Breast epithelium (tissue), 4 donors: ENCODE measurements at regions not wholly inside any gene's neighbourhood (a gene's known extent, or its start where the extent isn't known, plus 50 kb on each side); places are given as distances from the start of the nearest gene placed in this dataset.
A peak's percentile ranks its signal among the peaks of the same experiment; 100 is the strongest.

Source experiments
- DNase-seq, 2 donors: peaks; one replicate each; pipeline ENCODE4 v3.0.0-alpha.2; 2019; ENCODE audit warnings: low spot score in 2 of 2
- H3K27ac ChIP-seq, 2 donors: fragments of 200-600 bp; sonication (generic) in 1 of 2; one replicate each; pipeline ENCODE4 v1.5.1; 2016 to 2019; ENCODE audit warnings: mild to moderate bottlenecking in 1 of 2
- H3K27me3 ChIP-seq, 2 donors: fragments of 200-600 bp; sonication (generic) in 1 of 2; one replicate each; pipeline versions ENCODE4 v1.5.1 to v1.6.0; 2017 to 2019; ENCODE audit warnings: control low read depth in 1 of 2, mild to moderate bottlenecking in 1 of 2
- H3K36me3 ChIP-seq: fragments of 200-600 bp; one replicate; pipeline ENCODE4 v1.5.1; 2019
- H3K4me1 ChIP-seq, 2 donors: fragments of 200-600 bp; sonication (generic); one replicate each; pipeline ENCODE4 v1.5.1; 2016 to 2019; ENCODE audit warnings: control low read depth in 1 of 2
- H3K4me3 ChIP-seq, 3 donors: fragments of 200-600 bp; sonication (generic); 1 replicate in 2 of 3; 2 replicates in 1 of 3; pipeline ENCODE4 v1.5.1; 2016 to 2019; ENCODE audit warnings: mild to moderate bottlenecking in 3 of 3, moderate library complexity in 2 of 3
- H3K9me3 ChIP-seq, 2 donors: fragments of 200-600 bp; sonication (generic) in 1 of 2; one replicate each; pipeline ENCODE4 v1.5.1; 2016 to 2019; ENCODE audit warnings: control low read depth in 1 of 2
- POLR2A ChIP-seq: fragments of 450-650 bp; IDR thresholded peaks from one replicate; pipeline ENCODE4 v1.6.1; 2016; ENCODE audit warnings: antibody characterized with exemption, mild to moderate bottlenecking, moderate library complexity
- POLR2AphosphoS5 ChIP-seq, 3 donors: sonication (generic); formaldehyde crosslinking; IDR thresholded peaks; one replicate each; pipeline ENCODE4 v1.6.1; 2017; ENCODE audit warnings: antibody characterized with exemption in 3 of 3
- intact Hi-C: fragments of 100-400 bp; cut with DNase I; formaldehyde crosslinking; loops from one replicate; pipeline ENCODE4 v1.15.1; 2023; ENCODE audit warnings: low total_unique reads
- TF ChIP-seq, protein P1 (sequence below), 3 donors: fragments of 450-650 bp; IDR thresholded peaks; one replicate each; pipeline ENCODE4 v1.5.1; 2016 to 2017; ENCODE audit warnings: antibody characterized with exemption in 3 of 3, mild to moderate bottlenecking in 3 of 3, moderate library complexity in 3 of 3

DNA sequence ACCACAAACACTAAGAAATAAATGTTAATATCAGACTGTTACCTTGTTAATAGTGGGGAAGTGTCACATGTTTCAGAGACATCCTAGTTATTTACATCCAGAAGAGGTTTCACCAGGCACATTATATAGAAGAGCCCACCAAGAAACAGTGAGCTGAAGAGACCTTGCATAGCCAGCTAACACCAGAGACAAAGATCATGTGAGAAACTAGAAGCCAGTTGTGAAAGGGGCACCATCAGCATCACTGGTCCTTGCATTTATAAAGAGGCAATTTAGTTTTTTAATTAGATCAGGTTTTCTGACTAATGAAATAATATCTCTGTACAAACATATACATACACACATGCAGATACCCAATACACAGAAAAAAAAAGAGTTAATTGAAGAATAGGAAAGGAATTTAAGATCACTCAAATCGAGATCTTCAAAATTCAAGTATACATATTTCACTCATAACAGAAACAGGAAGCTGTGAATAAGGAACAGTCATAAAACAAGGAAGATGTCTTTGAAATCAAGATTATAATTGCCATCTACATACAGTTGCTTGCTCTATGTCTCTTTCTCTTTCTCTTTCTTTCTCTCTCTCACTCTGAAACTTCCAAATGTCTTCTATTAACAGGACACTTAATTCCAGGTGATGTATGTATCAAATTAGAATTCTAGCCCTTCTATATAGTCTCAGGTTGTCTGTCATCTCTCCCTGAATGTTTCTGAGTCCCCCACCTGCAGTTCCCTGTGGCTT lies 348.7 kb downstream of the ETS1 start:
- DNase-seq: no peak
- TF ChIP-seq POLR2A (no peak), POLR2AphosphoS5 (IDR thresholded peaks at IDR 0.05) (no peak)
- TF ChIP-seq, protein P1, sequence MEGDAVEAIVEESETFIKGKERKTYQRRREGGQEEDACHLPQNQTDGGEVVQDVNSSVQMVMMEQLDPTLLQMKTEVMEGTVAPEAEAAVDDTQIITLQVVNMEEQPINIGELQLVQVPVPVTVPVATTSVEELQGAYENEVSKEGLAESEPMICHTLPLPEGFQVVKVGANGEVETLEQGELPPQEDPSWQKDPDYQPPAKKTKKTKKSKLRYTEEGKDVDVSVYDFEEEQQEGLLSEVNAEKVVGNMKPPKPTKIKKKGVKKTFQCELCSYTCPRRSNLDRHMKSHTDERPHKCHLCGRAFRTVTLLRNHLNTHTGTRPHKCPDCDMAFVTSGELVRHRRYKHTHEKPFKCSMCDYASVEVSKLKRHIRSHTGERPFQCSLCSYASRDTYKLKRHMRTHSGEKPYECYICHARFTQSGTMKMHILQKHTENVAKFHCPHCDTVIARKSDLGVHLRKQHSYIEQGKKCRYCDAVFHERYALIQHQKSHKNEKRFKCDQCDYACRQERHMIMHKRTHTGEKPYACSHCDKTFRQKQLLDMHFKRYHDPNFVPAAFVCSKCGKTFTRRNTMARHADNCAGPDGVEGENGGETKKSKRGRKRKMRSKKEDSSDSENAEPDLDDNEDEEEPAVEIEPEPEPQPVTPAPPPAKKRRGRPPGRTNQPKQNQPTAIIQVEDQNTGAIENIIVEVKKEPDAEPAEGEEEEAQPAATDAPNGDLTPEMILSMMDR (IDR thresholded peaks at IDR 0.05): no peak
- intact Hi-C loops: no loop called here

DNA sequence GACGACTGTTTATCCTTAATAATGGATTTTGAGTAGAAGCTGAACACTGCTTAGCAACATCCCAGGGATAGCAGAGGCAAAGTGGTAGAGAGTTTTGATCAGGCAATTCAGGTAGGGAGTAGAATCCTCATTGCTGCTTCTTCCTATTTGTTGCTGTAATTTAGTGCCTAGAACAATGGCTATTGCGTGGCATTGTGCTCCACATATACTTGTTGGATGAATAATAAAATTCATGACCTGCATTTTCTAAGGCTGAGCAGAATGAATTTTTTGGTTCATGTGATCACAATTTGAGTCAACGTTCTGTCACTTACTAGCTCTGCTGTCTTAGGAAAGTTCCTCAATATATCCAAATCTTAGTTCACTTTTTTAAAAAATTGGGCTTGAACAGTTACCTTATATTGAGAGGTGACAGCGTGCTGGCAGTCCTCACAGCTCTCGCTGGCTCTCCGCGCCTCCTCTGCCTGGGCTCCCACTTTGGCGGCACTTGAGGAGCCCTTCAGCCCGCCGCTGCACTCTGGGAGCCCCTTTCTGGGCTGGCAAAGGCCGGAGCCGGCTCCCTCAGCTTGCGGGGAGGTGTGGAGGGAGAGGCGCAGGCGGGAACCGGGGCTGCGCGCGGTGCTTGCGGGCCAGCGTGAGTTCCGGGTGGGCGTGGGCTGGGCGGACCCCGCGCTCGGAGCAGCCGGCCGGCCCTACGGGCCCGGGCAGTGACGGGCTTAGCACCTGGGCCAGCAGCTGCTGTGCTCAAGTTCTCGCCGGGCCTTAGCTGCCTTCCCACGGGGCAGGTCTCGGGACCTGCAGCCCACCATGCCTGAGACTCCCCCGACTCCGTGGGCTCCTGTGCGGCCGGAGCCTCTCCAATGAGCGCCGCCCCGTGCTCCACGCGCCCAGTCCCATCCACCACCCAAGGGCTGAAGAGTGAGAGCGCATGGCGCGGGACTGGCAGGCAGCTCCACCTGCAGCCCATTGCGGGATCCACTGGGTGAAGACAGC lies 350.6 kb downstream of the ETS1 start:
- Histone ChIP-seq H3K9me3 (no peaks in the 10 kb centered on the region), H3K27me3 (no peaks in the 10 kb centered on the region), H3K4me1 (no peaks in the 10 kb centered on the region), H3K4me3 (no peak overlapping the region), H3K36me3 (no peaks in the 10 kb centered on the region), H3K27ac (no peak overlapping the region)
- TF ChIP-seq POLR2AphosphoS5 (IDR thresholded peaks at IDR 0.05) (no peak), POLR2A (no peak)
- TF ChIP-seq, protein P1 (IDR thresholded peaks at IDR 0.05): no peak
- DNase-seq: no peak
- intact Hi-C loops: no loop called here

More for the DNA sequence above, 348.7 kb downstream of the ETS1 start:
- Histone ChIP-seq H3K4me1 (no peaks in the 10 kb centered on the region), H3K36me3 (no peaks in the 10 kb centered on the region), H3K4me3 (no peak overlapping the region), H3K27ac (no peak overlapping the region), H3K27me3 (no peaks in the 10 kb centered on the region), H3K9me3 (no peaks in the 10 kb centered on the region)

DNA sequence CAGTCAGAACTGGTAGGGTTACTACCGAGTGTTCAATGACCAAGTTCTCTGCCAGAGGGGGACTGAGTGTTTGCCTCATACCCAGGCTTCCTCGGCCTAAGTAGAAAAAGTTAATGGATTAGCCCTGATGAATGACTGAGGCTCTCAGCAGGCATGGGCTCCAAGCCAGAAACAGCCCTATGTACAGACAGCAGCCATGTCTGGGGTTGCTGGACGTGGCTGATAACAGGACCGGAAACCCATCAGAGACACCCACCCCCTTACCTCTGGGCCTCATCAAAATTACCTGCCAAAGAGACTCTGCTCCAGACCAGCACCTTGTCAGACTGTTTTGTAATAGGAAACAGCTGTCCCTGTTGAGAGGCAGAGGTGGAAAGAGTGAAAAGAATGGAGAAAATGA lies 351.4 kb downstream of the ETS1 start:
- intact Hi-C loops: no loop called here
- Histone ChIP-seq H3K4me1 (no peaks in the 10 kb centered on the region), H3K9me3 (no peaks in the 10 kb centered on the region), H3K27ac (peak overlapping the region in 1 of 2 donors; percentile 19), H3K36me3 (no peaks in the 10 kb centered on the region), H3K4me3 (no peak overlapping the region), H3K27me3 (no peaks in the 10 kb centered on the region)
- no peak for TF ChIP-seq POLR2AphosphoS5 (IDR thresholded peaks at IDR 0.05)
- TF ChIP-seq POLR2A: no peak
- DNase-seq: no peak

DNA sequence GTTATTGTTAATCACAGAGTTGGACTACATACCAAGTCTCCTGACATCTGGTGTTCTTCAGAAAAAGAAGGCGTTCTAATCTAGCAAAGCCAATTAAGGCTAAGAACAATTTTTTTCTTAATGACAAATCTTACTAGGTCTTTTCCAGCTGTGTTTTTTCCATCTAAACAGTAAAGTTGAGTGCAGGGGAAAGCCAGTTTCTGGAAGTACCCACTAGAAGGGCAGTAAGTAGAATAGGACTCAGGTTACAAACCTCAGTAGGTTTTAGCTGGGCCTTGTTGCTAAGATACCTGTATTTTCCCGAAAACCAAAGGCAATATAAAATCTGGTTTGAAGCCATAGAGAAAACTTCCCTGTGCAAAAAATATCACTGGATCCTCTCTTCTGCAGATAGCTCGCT lies 351.9 kb downstream of the ETS1 start:
- intact Hi-C loops: no loop called here

DNA sequence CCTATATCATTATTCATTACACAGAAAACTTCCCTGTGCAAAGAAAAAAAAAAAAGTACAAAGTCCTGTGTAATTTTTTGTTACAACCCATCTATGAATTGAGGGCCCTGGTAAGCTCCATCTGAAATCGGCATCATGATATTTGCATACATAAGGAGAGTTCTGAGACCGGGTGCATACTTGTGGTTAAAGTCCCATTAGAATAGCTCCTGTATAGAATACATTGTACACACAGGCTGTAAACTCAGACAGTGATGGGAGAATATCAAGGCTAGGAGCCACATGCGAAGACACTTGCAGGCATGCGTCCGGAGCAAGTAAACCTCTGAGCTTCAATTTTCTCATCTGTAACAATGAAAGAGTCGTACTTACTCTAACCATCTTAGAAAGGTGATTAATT lies 353.2 kb downstream of the ETS1 start:
- intact Hi-C loops: no loop called here
- H3K4me3 ChIP-seq: no peak overlapping the region
- no peak for DNase-seq
- TF ChIP-seq POLR2AphosphoS5 (IDR thresholded peaks at IDR 0.05): no peak
- no peak for TF ChIP-seq POLR2A
- TF ChIP-seq, protein P1 (IDR thresholded peaks at IDR 0.05): no peak
- H3K27me3 ChIP-seq: no peaks in the 10 kb centered on the region
- no peaks in the 10 kb centered on the region for H3K36me3 ChIP-seq
- H3K9me3 ChIP-seq: no peaks in the 10 kb centered on the region
- no peak overlapping the region for H3K27ac ChIP-seq
- H3K4me1 ChIP-seq: no peaks in the 10 kb centered on the region

More for the DNA sequence above, 351.9 kb downstream of the ETS1 start:
- no peak for TF ChIP-seq POLR2AphosphoS5 (IDR thresholded peaks at IDR 0.05)
- no peak for TF ChIP-seq POLR2A
- TF ChIP-seq, protein P1 (IDR thresholded peaks at IDR 0.05): no peak
- Histone ChIP-seq H3K4me1 (no peaks in the 10 kb centered on the region), H3K27ac (peak overlapping the region in 1 of 2 donors; percentile 19), H3K4me3 (no peak overlapping the region), H3K9me3 (no peaks in the 10 kb centered on the region), H3K27me3 (no peaks in the 10 kb centered on the region), H3K36me3 (no peaks in the 10 kb centered on the region)
- no peak for DNase-seq
